ENCODE measurements at regions not wholly inside any gene's neighbourhood (a gene's known extent, or its start where the extent isn't known, plus 50 kb on each side); places are given as distances from the start of the nearest gene placed in this dataset.

DNA sequence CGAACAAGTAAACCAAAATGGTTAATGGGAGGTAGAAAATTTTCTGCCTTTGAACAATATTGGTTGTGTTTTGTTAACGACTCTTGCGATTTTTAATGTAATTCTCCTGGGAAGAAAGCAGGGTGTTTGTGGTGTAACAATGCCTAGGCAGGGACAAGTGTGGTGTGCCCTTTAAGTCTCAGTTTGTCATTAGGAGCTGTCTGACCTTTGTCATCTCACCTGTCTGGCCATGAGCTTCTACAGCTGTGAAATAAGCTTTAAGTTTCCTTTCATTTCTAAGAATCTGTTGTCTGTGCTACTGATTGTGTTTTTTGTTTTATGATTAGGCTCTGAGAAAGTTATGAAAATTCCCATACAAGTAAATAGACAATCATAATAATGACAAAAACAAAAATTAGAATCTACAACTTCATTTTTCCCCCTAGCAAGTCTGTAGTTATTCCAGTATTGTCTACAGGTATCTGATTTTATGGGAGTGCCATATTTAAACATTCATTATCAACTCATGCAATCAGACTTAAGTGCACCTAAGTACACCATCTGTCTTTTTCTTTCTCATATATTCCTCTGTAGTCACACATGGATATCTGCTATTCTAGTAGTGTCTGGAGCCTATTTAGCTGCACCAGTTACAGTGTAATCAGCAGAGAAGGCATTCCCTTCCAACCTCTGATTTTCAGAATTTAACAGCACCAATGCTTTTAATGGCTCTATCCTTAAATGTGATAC is 203.5 kb downstream of the PPARGC1A start:
- Histone ChIP-seq H3K4me3 (ENCODE audit: low read depth in 1 of 3, low read length in 3 of 3) (no peak overlapping the region), H3K9me3 (ENCODE audit: control insufficient read depth in 4 of 4, low read length in 3 of 4) (no peaks in the 10 kb centered on the region), H3K36me3 (ENCODE audit: control insufficient read depth in 4 of 4, insufficient read depth in 3 of 4, low read depth in 1 of 4, low read length in 3 of 4) (no peaks in the 10 kb centered on the region), H3K9ac (ENCODE audit: low read depth in 1 of 2, low read length in 2 of 2) (no peak overlapping the region), H3K27me3 (ENCODE audit: control insufficient read depth in 4 of 4, insufficient read depth in 4 of 4, low read length in 3 of 4) (no peaks in the 10 kb centered on the region), H3K27ac (ENCODE audit: low read depth in 1 of 2, low read length in 2 of 2) (no peak overlapping the region), H3K4me1 (ENCODE audit: control insufficient read depth in 4 of 4, insufficient read depth in 4 of 4, low read length in 3 of 4) (no peaks in the 10 kb centered on the region)
- DNase-seq (ENCODE audit: low spot score) = no peak
- TF ChIP-seq, protein P1, sequence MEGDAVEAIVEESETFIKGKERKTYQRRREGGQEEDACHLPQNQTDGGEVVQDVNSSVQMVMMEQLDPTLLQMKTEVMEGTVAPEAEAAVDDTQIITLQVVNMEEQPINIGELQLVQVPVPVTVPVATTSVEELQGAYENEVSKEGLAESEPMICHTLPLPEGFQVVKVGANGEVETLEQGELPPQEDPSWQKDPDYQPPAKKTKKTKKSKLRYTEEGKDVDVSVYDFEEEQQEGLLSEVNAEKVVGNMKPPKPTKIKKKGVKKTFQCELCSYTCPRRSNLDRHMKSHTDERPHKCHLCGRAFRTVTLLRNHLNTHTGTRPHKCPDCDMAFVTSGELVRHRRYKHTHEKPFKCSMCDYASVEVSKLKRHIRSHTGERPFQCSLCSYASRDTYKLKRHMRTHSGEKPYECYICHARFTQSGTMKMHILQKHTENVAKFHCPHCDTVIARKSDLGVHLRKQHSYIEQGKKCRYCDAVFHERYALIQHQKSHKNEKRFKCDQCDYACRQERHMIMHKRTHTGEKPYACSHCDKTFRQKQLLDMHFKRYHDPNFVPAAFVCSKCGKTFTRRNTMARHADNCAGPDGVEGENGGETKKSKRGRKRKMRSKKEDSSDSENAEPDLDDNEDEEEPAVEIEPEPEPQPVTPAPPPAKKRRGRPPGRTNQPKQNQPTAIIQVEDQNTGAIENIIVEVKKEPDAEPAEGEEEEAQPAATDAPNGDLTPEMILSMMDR (IDR thresholded peaks at IDR 0.05; ENCODE audit: low read depth, low read length, missing input control) = no peak
- WGBS = 94% methylated on average over 3 of the region's 3 CpGs

DNA sequence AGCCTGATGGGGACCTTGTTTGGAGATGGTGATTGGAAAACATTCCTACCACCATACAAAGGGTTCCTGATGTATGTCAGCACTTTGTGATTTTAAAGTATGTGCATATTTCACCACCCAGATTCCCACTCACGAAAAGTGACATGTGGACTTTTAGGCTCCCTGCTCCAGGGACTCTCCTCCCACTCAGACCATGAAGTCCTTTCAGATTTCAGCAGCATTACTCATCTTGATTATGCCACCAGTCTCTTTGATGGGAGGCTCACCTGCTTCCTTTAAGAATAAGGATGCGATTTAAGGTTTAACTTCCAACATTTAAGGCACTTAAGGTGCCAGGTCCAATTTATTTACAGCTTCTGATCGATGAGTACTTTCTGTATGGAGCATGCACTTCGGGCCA is 204.4 kb downstream of the PPARGC1A start:
- TF ChIP-seq EGR1 (IDR thresholded peaks at IDR 0.05; ENCODE audit: low read depth in 2 of 2) (no peak), RXRA (IDR thresholded peaks at IDR 0.05) (no peak), FOXA2 (IDR thresholded peaks at IDR 0.05) (no peak), FOXA1 (IDR thresholded peaks at IDR 0.05) (no peak), HNF4G (IDR thresholded peaks at IDR 0.05) (no peak), GABPA (IDR thresholded peaks at IDR 0.05 in 1 of 2, conservative IDR thresholded peaks at IDR 0.05 in 1 of 2) (no peak), RAD21 (IDR thresholded peaks at IDR 0.05) (no peak), HNF4A (conservative IDR thresholded peaks at IDR 0.05) (no peak), JUND (IDR thresholded peaks at IDR 0.05) (no peak), TAF1 (conservative IDR thresholded peaks at IDR 0.05) (no peak), SP1 (IDR thresholded peaks at IDR 0.05) (no peak), YY1 (IDR thresholded peaks at IDR 0.05) (no peak), NR2F2 (IDR thresholded peaks at IDR 0.05) (no peak)
- TF ChIP-seq, protein P2, sequence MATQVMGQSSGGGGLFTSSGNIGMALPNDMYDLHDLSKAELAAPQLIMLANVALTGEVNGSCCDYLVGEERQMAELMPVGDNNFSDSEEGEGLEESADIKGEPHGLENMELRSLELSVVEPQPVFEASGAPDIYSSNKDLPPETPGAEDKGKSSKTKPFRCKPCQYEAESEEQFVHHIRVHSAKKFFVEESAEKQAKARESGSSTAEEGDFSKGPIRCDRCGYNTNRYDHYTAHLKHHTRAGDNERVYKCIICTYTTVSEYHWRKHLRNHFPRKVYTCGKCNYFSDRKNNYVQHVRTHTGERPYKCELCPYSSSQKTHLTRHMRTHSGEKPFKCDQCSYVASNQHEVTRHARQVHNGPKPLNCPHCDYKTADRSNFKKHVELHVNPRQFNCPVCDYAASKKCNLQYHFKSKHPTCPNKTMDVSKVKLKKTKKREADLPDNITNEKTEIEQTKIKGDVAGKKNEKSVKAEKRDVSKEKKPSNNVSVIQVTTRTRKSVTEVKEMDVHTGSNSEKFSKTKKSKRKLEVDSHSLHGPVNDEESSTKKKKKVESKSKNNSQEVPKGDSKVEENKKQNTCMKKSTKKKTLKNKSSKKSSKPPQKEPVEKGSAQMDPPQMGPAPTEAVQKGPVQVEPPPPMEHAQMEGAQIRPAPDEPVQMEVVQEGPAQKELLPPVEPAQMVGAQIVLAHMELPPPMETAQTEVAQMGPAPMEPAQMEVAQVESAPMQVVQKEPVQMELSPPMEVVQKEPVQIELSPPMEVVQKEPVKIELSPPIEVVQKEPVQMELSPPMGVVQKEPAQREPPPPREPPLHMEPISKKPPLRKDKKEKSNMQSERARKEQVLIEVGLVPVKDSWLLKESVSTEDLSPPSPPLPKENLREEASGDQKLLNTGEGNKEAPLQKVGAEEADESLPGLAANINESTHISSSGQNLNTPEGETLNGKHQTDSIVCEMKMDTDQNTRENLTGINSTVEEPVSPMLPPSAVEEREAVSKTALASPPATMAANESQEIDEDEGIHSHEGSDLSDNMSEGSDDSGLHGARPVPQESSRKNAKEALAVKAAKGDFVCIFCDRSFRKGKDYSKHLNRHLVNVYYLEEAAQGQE (IDR thresholded peaks at IDR 0.05) = no peak
- TF ChIP-seq, protein P1 (IDR thresholded peaks at IDR 0.05; ENCODE audit: low read depth, low read length, missing input control) = no peak
- TF ChIP-seq, protein P3, sequence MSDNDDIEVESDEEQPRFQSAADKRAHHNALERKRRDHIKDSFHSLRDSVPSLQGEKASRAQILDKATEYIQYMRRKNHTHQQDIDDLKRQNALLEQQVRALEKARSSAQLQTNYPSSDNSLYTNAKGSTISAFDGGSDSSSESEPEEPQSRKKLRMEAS (IDR thresholded peaks at IDR 0.05) = no peak
- TF ChIP-seq, protein P4, sequence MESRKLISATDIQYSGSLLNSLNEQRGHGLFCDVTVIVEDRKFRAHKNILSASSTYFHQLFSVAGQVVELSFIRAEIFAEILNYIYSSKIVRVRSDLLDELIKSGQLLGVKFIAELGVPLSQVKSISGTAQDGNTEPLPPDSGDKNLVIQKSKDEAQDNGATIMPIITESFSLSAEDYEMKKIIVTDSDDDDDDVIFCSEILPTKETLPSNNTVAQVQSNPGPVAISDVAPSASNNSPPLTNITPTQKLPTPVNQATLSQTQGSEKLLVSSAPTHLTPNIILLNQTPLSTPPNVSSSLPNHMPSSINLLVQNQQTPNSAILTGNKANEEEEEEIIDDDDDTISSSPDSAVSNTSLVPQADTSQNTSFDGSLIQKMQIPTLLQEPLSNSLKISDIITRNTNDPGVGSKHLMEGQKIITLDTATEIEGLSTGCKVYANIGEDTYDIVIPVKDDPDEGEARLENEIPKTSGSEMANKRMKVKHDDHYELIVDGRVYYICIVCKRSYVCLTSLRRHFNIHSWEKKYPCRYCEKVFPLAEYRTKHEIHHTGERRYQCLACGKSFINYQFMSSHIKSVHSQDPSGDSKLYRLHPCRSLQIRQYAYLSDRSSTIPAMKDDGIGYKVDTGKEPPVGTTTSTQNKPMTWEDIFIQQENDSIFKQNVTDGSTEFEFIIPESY (IDR thresholded peaks at IDR 0.05) = no peak
- TF ChIP-seq, protein P5, sequence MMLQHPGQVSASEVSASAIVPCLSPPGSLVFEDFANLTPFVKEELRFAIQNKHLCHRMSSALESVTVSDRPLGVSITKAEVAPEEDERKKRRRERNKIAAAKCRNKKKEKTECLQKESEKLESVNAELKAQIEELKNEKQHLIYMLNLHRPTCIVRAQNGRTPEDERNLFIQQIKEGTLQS (IDR thresholded peaks at IDR 0.05) = no peak
- 88% methylated on average over 4 of the region's 4 CpGs for WGBS
- H3K9ac ChIP-seq (ENCODE audit: low read depth in 1 of 2, low read length in 2 of 2) = no peak overlapping the region
- H3K27me3 ChIP-seq (ENCODE audit: control insufficient read depth in 4 of 4, insufficient read depth in 4 of 4, low read length in 3 of 4) = no peaks in the 10 kb centered on the region
- no peak overlapping the region for H3K27ac ChIP-seq (ENCODE audit: low read depth in 1 of 2, low read length in 2 of 2)
- H3K36me3 ChIP-seq (ENCODE audit: control insufficient read depth in 4 of 4, insufficient read depth in 3 of 4, low read depth in 1 of 4, low read length in 3 of 4) = no peaks in the 10 kb centered on the region
- no peak overlapping the region for H3K4me3 ChIP-seq (ENCODE audit: low read depth in 1 of 3, low read length in 3 of 3)
- no peak for DNase-seq (ENCODE audit: low spot score)
- H3K4me1 ChIP-seq (ENCODE audit: control insufficient read depth in 4 of 4, insufficient read depth in 4 of 4, low read length in 3 of 4) = no peaks in the 10 kb centered on the region
- H3K9me3 ChIP-seq (ENCODE audit: control insufficient read depth in 4 of 4, low read length in 3 of 4) = no peaks in the 10 kb centered on the region
